T-helper 1 cell treated with Interleukin-12 subunit alpha and Interleukin-12 subunit beta and Interleukin-4 antibody, amounts not matched to agents 30 μg/mL and 1 μg/mL, for 36 hours (primary cell): ENCODE measurements at regions not wholly inside any gene's neighbourhood (a gene's known extent, or its start where the extent isn't known, plus 50 kb on each side); places are given as distances from the start of the nearest gene placed in this dataset.

Experiments used
- H3K27ac Mint-ChIP-seq: one replicate; pipeline ENCODE4 v1.8.0; 2021; ENCODE audit warnings: mild to moderate bottlenecking, mixed read lengths
- H3K27me3 Mint-ChIP-seq: one replicate; pipeline ENCODE4 v1.8.0; 2021; ENCODE audit warnings: low read depth, mixed read lengths
- H3K36me3 Mint-ChIP-seq: one replicate; pipeline ENCODE4 v1.8.0; 2021; ENCODE audit warnings: low read depth, mixed read lengths
- H3K4me1 Mint-ChIP-seq: one replicate; pipeline ENCODE4 v1.8.0; 2021; ENCODE audit warnings: low read depth, mixed read lengths
- H3K4me3 Mint-ChIP-seq: one replicate; pipeline ENCODE4 v1.8.0; 2021; ENCODE audit warnings: mild to moderate bottlenecking, moderate library complexity, mixed read lengths
- H3K9me3 Mint-ChIP-seq: one replicate; pipeline ENCODE4 v1.8.0; 2021; ENCODE audit warnings: mixed read lengths

GRCh38 chr10:130466271-130466997 lies 330.2 kb downstream of the GLRX3 start:
- Mint-ChIP-seq H3K27me3 (no peaks in the 10 kb centered on the region), H3K36me3 (no peaks in the 10 kb centered on the region), H3K27ac (no peak overlapping the region), H3K4me3 (no peak overlapping the region), H3K4me1 (no peaks in the 10 kb centered on the region), H3K9me3 (peaks cover 3% of the 10 kb centered on the region)

- peaks cover 3% of the 10 kb centered on the region for H3K9me3 Mint-ChIP-seq
- H3K36me3 Mint-ChIP-seq = no peaks in the 10 kb centered on the region
- no peaks in the 10 kb centered on the region for H3K27me3 Mint-ChIP-seq
- no peak overlapping the region for H3K4me3 Mint-ChIP-seq
- H3K4me1 Mint-ChIP-seq = no peaks in the 10 kb centered on the region
- no peak overlapping the region for H3K27ac Mint-ChIP-seq
Observed at GRCh38 chr10:130470286-130470685, 334.1 kb downstream of the GLRX3 start.

GRCh38 chr10:130470973-130471372 lies 334.8 kb downstream of the GLRX3 start:
- H3K9me3 Mint-ChIP-seq = peaks cover 3% of the 10 kb centered on the region
- H3K4me1 Mint-ChIP-seq = no peaks in the 10 kb centered on the region
- H3K4me3 Mint-ChIP-seq = no peak overlapping the region
- no peak overlapping the region for H3K27ac Mint-ChIP-seq
- no peaks in the 10 kb centered on the region for H3K36me3 Mint-ChIP-seq
- H3K27me3 Mint-ChIP-seq = no peaks in the 10 kb centered on the region

DNA sequence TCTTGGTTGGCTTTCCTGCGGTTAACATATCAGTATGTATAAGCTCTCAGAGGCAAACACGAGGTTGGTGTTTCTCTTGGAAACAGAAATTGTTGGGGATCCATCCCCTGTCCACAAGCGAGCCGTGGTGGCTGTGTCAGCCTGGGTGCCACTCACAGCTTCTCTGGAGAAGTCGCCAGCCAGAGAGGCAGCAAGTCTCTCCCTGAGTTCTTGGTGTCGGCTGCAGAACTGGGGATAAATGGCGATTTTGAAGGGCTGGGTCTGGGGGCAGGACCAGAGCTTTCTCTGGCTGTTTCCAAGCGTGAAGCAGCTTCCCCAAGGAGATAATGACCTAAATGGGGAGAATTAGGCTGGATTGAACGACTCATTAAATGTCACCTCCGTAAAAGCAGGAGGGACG lies 335.3 kb downstream of the GLRX3 start:
- Mint-ChIP-seq H3K27me3 (no peaks in the 10 kb centered on the region), H3K36me3 (no peaks in the 10 kb centered on the region), H3K27ac (no peak overlapping the region), H3K9me3 (peaks cover 3% of the 10 kb centered on the region), H3K4me1 (no peaks in the 10 kb centered on the region), H3K4me3 (no peak overlapping the region)

- Mint-ChIP-seq H3K9me3 (peaks cover 3% of the 10 kb centered on the region), H3K4me1 (no peaks in the 10 kb centered on the region), H3K4me3 (no peak overlapping the region), H3K36me3 (no peaks in the 10 kb centered on the region), H3K27ac (no peak overlapping the region), H3K27me3 (no peaks in the 10 kb centered on the region)
Observed at GRCh38 chr10:130472236-130472635, 336.0 kb downstream of the GLRX3 start.

GRCh38 chr10:130474591-130474990 lies 338.4 kb downstream of the GLRX3 start:
- Mint-ChIP-seq H3K27me3 (no peaks in the 10 kb centered on the region), H3K36me3 (no peaks in the 10 kb centered on the region), H3K27ac (no peak overlapping the region), H3K9me3 (peaks cover 2% of the 10 kb centered on the region), H3K4me3 (no peak overlapping the region), H3K4me1 (no peaks in the 10 kb centered on the region)

DNA sequence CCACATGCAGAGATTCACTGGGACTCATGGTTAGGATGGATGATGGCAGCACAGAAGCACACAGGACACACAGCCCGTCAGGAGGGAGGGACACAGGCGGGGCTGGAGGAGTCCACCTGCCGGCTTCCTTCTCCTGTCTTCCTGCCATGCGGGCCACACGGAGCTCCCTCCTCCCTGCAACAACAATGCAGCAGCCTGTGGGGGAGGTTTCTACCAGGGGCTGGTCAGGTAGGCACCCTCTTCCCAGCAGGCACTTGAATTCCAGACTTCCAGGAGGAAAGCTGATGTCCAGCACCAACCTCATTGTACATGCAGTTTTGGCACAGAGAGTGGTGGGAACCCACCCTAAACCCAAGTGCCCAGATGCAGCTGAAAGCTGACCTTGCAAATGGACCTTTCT lies 341.2 kb downstream of the GLRX3 start:
- no peak overlapping the region for H3K4me3 Mint-ChIP-seq

DNA sequence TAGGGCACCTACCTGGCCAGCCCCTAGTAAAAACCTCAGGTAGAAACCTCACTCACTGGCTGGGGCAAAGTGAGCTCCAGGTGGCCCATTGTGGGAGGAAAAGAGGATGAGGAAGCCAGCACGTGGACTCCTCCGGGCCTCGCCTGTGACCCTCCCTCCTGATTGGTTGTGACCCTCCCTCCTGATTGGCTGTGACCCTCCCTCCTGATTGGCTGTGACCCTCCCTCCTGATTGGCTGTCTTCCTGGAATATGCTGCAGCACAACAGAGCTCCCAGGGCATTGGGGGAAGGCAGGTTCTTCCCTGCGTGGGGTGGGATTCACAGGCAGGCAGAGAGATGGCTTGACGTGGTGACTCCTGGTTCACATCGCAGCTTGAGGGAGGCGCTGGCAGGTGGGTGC lies 343.0 kb downstream of the GLRX3 start:
- Mint-ChIP-seq H3K27me3 (no peaks in the 10 kb centered on the region), H3K4me1 (no peaks in the 10 kb centered on the region), H3K27ac (no peak overlapping the region)

More for the DNA sequence above, 341.2 kb downstream of the GLRX3 start:
- H3K4me1 Mint-ChIP-seq = no peaks in the 10 kb centered on the region
- no peaks in the 10 kb centered on the region for H3K27me3 Mint-ChIP-seq
- H3K36me3 Mint-ChIP-seq = no peaks in the 10 kb centered on the region
- H3K9me3 Mint-ChIP-seq = no peaks in the 10 kb centered on the region
- no peak overlapping the region for H3K27ac Mint-ChIP-seq

DNA sequence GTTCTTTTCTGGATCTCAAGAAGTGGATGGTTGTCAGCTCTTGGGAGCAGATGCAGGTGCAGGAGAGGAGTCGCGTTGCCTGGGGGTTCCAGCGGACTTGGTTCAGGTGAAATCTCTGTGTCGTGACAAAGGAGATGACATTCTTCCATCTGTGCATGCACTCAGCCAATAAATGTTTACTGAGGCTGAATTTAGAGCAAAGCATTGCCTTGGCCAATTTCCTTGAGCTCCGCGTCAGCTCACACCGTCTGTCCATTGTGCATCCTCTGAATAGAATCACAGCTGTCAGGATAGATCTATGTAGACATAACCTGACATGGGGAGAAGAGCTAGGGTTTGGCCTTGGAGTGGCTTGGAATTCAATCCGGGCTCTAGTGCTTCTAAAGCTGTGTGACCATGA lies 343.7 kb downstream of the GLRX3 start:
- Mint-ChIP-seq H3K9me3 (no peaks in the 10 kb centered on the region), H3K4me1 (no peaks in the 10 kb centered on the region), H3K36me3 (no peaks in the 10 kb centered on the region), H3K4me3 (no peak overlapping the region), H3K27ac (no peak overlapping the region), H3K27me3 (no peaks in the 10 kb centered on the region)

More for the DNA sequence above, 343.0 kb downstream of the GLRX3 start:
- Mint-ChIP-seq H3K9me3 (no peaks in the 10 kb centered on the region), H3K36me3 (no peaks in the 10 kb centered on the region), H3K4me3 (no peak overlapping the region)

DNA sequence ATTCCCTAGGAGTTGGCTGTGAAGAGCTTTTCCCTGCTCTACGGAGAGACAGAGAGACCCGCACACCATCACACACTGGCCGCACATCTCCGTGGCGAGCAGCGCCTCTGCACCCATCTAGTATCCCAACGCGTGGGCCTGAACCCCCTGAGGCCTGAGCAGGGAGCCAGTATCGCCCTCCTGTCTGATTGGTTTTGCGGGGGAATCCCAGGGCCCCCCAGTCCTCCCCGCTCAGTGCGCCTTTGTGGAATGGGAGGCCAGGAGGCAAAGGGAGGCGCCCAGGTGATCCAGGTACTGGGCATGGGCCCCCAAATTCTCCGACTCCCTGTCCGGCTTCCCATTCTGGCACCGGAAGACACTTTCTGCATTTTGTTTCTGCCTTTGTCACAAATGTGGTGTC lies 344.3 kb downstream of the GLRX3 start:
- Mint-ChIP-seq H3K4me1 (no peaks in the 10 kb centered on the region), H3K4me3 (no peak overlapping the region), H3K36me3 (no peaks in the 10 kb centered on the region), H3K27me3 (no peaks in the 10 kb centered on the region), H3K27ac (no peak overlapping the region), H3K9me3 (no peaks in the 10 kb centered on the region)

DNA sequence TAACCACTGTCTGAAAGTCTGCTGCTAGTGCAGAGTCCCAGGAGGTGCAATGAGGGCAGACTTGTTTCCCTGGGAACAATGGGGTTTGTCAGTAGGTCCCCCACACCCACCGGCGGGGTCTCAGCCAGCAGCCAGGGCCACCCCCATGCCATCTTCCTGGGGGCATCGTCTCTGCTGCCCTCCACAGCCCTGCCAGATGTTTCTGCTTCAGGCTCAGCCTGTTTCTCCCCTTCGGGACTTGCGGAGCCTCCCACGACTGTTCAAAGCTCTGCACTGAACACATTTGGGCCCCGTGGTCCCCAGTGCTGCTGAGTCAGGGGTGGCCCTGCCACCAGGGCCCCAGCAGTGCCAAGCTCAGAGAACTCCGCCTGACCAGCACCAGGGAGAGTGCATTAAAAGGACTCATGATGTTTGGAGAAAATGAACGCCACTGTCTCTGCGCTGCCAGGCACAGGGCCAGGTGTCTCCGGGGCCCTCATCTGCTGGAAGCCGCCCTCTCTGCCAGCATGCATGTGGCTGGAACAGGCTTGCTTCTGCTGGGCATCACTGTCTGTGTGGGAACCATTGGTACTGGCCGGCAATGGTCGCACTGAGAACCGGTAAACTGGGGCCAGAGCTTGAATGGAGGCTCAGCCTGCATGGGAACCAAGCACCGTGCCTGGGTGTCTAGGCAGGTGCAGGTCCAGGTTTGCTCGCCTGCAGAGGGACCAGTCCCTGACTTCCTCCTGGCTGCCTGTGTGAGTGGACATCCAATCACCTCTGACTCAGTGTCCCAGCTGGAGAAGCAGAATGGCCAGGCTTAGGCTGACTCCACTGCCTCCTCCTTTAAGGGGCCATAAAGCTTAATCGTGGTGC lies 345.1 kb downstream of the GLRX3 start:
- no peaks in the 10 kb centered on the region for H3K9me3 Mint-ChIP-seq
- no peaks in the 10 kb centered on the region for H3K27me3 Mint-ChIP-seq
- H3K4me1 Mint-ChIP-seq = no peaks in the 10 kb centered on the region
- H3K36me3 Mint-ChIP-seq = no peaks in the 10 kb centered on the region
- no peak overlapping the region for H3K4me3 Mint-ChIP-seq
- H3K27ac Mint-ChIP-seq = no peak overlapping the region

- Mint-ChIP-seq H3K27me3 (no peaks in the 10 kb centered on the region), H3K36me3 (no peaks in the 10 kb centered on the region), H3K9me3 (no peaks in the 10 kb centered on the region), H3K4me3 (no peak overlapping the region), H3K27ac (no peak overlapping the region), H3K4me1 (no peaks in the 10 kb centered on the region)
Observed at GRCh38 chr10:130481936-130482335, 345.7 kb downstream of the GLRX3 start.

GRCh38 chr10:130483691-130484467 lies 347.7 kb downstream of the GLRX3 start:
- Mint-ChIP-seq H3K9me3 (no peaks in the 10 kb centered on the region), H3K4me3 (no peak overlapping the region), H3K36me3 (no peaks in the 10 kb centered on the region), H3K4me1 (no peaks in the 10 kb centered on the region), H3K27me3 (no peaks in the 10 kb centered on the region), H3K27ac (no peak overlapping the region)

- H3K36me3 Mint-ChIP-seq = no peaks in the 10 kb centered on the region
- no peak overlapping the region for H3K4me3 Mint-ChIP-seq
- no peaks in the 10 kb centered on the region for H3K4me1 Mint-ChIP-seq
- no peaks in the 10 kb centered on the region for H3K9me3 Mint-ChIP-seq
- no peaks in the 10 kb centered on the region for H3K27me3 Mint-ChIP-seq
- no peak overlapping the region for H3K27ac Mint-ChIP-seq
Observed at GRCh38 chr10:130484468-130485180, 348.4 kb downstream of the GLRX3 start.
